K562 (cell line): ENCODE measurements at regions not wholly inside any gene's neighbourhood (a gene's known extent, or its start where the extent isn't known, plus 50 kb on each side); places are given as distances from the start of the nearest gene placed in this dataset.

Experiments used
- ATAC-seq: fragments of 200-7000 bp; cut with Tn5 transposase; 3 replicates; pipeline ENCODE4 v1.9.1; 2020; ENCODE audit warnings: moderate library complexity
- BruUV-seq: library from RNA; stranded (reverse); fragments of 400-500 nt; replicated peaks from 2 replicates; lab custom pipeline; 2021; lab: Mats Ljungman, UMichigan
- CTCF ChIA-PET: fragments of 300-600 bp; formaldehyde crosslinking; extraction: SDS; loops from one replicate; lab custom pipeline; 2021; ENCODE audit warnings: low intra/inter-chr PET ratio; lab: Yijun Ruan, JAX
- POLR2A ChIA-PET: fragments of 300-600, 350-650 bp; sonication (Branson Sonifier 250); formaldehyde crosslinking; extraction: SDS; loops from one replicate; lab custom pipeline; 2021; ENCODE audit warnings: antibody characterized with exemption, inconsistent platforms; lab: Yijun Ruan, JAX
- DNase-seq, 4 experiments: peaks; one replicate each; pipeline versions ENCODE4 v3.0.0 to v3.0.0-alpha.2; 2011 to 2018; ENCODE audit warnings: low spot score in 3 of 4, mixed read lengths in 3 of 4; ENCODE audit errors: extremely low read depth in 1 of 4
- FAIRE-seq: peaks from 2 replicates; lab custom pipeline; 2011; peaks lifted over from hg19 to GRCh38; lab: Jason Lieb, UNC
- H2AFZ ChIP-seq: 2 replicates; pipeline ENCODE4 v1.6.0; 2011; ENCODE audit warnings: low read depth, low read length, control low read depth, inconsistent platforms
- H3K27ac ChIP-seq: fragments of 200-600 bp; 3 replicates; pipeline ENCODE4 v1.8.0; 2011; ENCODE audit warnings: low read depth, mild to moderate bottlenecking, control low read depth, inconsistent platforms, low read length, moderate library complexity, mixed read lengths; ENCODE audit errors: extremely low read depth
- H3K27me3 ChIP-seq, 2 experiments: fragments of 300-600 bp in 1 of 2; 2 replicates in 1 of 2; 3 replicates in 1 of 2; pipeline versions ENCODE4 v1.6.0 to v1.8.0; 2011; ENCODE audit warnings: inconsistent platforms in 2 of 2, low read length in 2 of 2, mild to moderate bottlenecking in 1 of 2, mixed read lengths in 1 of 2, moderate library complexity in 1 of 2; ENCODE audit not compliant: control insufficient read depth in 2 of 2, insufficient read depth in 2 of 2
- H3K36me3 ChIP-seq: fragments of 300-600 bp; 3 replicates; pipeline ENCODE4 v1.8.0; 2011; ENCODE audit warnings: mild to moderate bottlenecking, low read length, inconsistent platforms; ENCODE audit not compliant: control insufficient read depth, insufficient read depth
- H3K4me1 ChIP-seq, 2 experiments: fragments of 200-600 bp in 1 of 2; replicated peaks in 1 of 2; 2 replicates in 1 of 2; 3 replicates in 1 of 2; pipeline versions ENCODE4 v1.5.1 to v1.8.0; 2011; ENCODE audit warnings: inconsistent platforms in 2 of 2, low read length in 2 of 2, mild to moderate bottlenecking in 1 of 2, mixed read lengths in 1 of 2, moderate library complexity in 1 of 2; ENCODE audit not compliant: control insufficient read depth in 2 of 2, insufficient read depth in 2 of 2
- H3K4me2 ChIP-seq: 2 replicates; pipeline ENCODE4 v1.6.1; 2011; ENCODE audit warnings: low read length, control low read depth, inconsistent platforms, mixed read lengths; ENCODE audit not compliant: insufficient read depth
- H3K4me3 ChIP-seq: fragments of 200-600 bp; sonication (generic), shearing (Covaris generic); 2 replicates; pipeline ENCODE4 v1.5.1; 2016; ENCODE audit warnings: control low read depth, inconsistent platforms
- H3K79me2 ChIP-seq: fragments of 200-600 bp; 3 replicates; pipeline ENCODE4 v1.8.0; 2011; ENCODE audit warnings: low read length, inconsistent platforms; ENCODE audit not compliant: control insufficient read depth, insufficient read depth
- H3K9ac ChIP-seq, 2 experiments: 2 replicates each; pipeline versions ENCODE4 v1.6.0 to v1.6.1; 2011; ENCODE audit warnings: low read depth in 2 of 2, low read length in 2 of 2, control low read depth in 1 of 2, inconsistent platforms in 1 of 2, mild to moderate bottlenecking in 1 of 2, mixed read lengths in 1 of 2; ENCODE audit not compliant: insufficient read depth in 1 of 2
- H3K9me1 ChIP-seq: one replicate; pipeline ENCODE4 v1.6.0; 2011; ENCODE audit warnings: inconsistent platforms, mild to moderate bottlenecking, low read length, moderate library complexity; ENCODE audit not compliant: control insufficient read depth, insufficient read depth
- H3K9me3 ChIP-seq: replicated peaks from 2 replicates; pipeline ENCODE4 v1.5.1; 2011; ENCODE audit warnings: low read depth, low read length, inconsistent platforms; ENCODE audit not compliant: control insufficient read depth, insufficient read depth
- H4K20me1 ChIP-seq: replicated peaks from 2 replicates; pipeline ENCODE4 v1.6.1; 2011; ENCODE audit warnings: low read length, inconsistent platforms, mixed read lengths; ENCODE audit not compliant: control insufficient read depth, insufficient read depth
- CBX5 ChIP-seq: IDR thresholded peaks from 2 replicates; pipeline ENCODE4 v1.6.1; 2014; ENCODE audit warnings: low read depth, borderline replicate concordance
- COPS2 ChIP-seq: fragments of 450-650 bp; conservative IDR thresholded peaks from 2 replicates; pipeline ENCODE4 v1.6.1; 2016; ENCODE audit warnings: mild to moderate bottlenecking, moderate library complexity
- DACH1 ChIP-seq: fragments of 450-650 bp; IDR thresholded peaks from 2 replicates; pipeline ENCODE4 v1.6.1; 2018; ENCODE audit not compliant: partially characterized antibody
- DDX20 ChIP-seq: fragments of 450-650 bp; IDR thresholded peaks from 2 replicates; pipeline ENCODE4 v1.6.1; 2016; ENCODE audit warnings: missing genetic modification characterization, low read depth, mild to moderate bottlenecking, missing compliant biosample characterization, moderate library complexity
- EWSR1 ChIP-seq: fragments of 450-650 bp; IDR thresholded peaks from 2 replicates; pipeline ENCODE4 v1.6.1; 2018; ENCODE audit warnings: borderline replicate concordance, mild to moderate bottlenecking, low read depth, moderate library complexity; ENCODE audit not compliant: partially characterized antibody
- MIER1 ChIP-seq: fragments of 450-650 bp; IDR thresholded peaks from 2 replicates; pipeline ENCODE4 v1.6.1; 2016; ENCODE audit warnings: antibody characterized with exemption, mild to moderate bottlenecking, low read depth
- PPARD ChIP-seq: fragments of 250-450 bp; sonication (Bioruptor Pico); IDR thresholded peaks from 2 replicates; pipeline ENCODE4 v1.8.0; 2022; ENCODE audit warnings: inconsistent platforms, mild to moderate bottlenecking, moderate library complexity
- SMARCE1 ChIP-seq: fragments of 450-650 bp; IDR thresholded peaks from 2 replicates; pipeline ENCODE4 v1.7.1; 2016; ENCODE audit warnings: mild to moderate bottlenecking
- SOX6 ChIP-seq: fragments of 450-650 bp; IDR thresholded peaks from 2 replicates; pipeline ENCODE4 v1.6.1; 2014; ENCODE audit warnings: mild to moderate bottlenecking
- ZNF274 ChIP-seq: IDR thresholded peaks from 2 replicates; pipeline ENCODE4 v1.6.1; 2011; ENCODE audit warnings: low read depth, mild to moderate bottlenecking, low read length, moderate library complexity, borderline replicate concordance
- ZNF316 ChIP-seq: fragments of 450-650 bp; IDR thresholded peaks from 2 replicates; pipeline ENCODE4 v1.6.1; 2016
- WGBS: fragments of 100-300 bp; shearing (Covaris generic); methylation state at CpG from one replicate; pipeline ENCODE4 v1.1.6; 2016; ENCODE audit warnings: low coverage, mixed read lengths; ENCODE audit not compliant: insufficient coverage; ENCODE audit errors: missing lambda C conversion rate; 5-methylcytosine and 5-hydroxymethylcytosine counted together
- in situ Hi-C: fragments of 300-500 bp; cut with MboI; formaldehyde crosslinking; loops from 4 replicates; pipeline ENCODE4 v1.15.0; 2018; ENCODE audit warnings: inconsistent platforms, mixed read lengths
- intact Hi-C: fragments of 100-400 bp; cut with micrococcal nuclease; formaldehyde crosslinking; loops from 2 replicates; pipeline ENCODE4 v1.14.2; 2022
- TF ChIP-seq, protein P1 (sequence below): fragments of 450-650 bp; formaldehyde crosslinking; IDR thresholded peaks from 2 replicates; pipeline ENCODE4 v1.4.0; 2022; ENCODE audit warnings: missing genetic modification characterization
- TF ChIP-seq, protein P2 (sequence below): fragments of 250-450 bp; sonication (Bioruptor Pico); IDR thresholded peaks from 2 replicates; pipeline ENCODE4 v1.4.0; 2020; ENCODE audit warnings: borderline replicate concordance
- TF ChIP-seq, protein P3 (sequence below), 2 experiments: fragments of 200-800 bp in 1 of 2; sonication (Bioruptor generic) in 1 of 2; sonication (generic) in 1 of 2; formaldehyde crosslinking in 1 of 2; IDR thresholded peaks in 1 of 2; conservative IDR thresholded peaks in 1 of 2; 2 replicates each; pipeline versions ENCODE4 v1.5.0 to v1.6.1; 2016 to 2020; ENCODE audit warnings: missing compliant biosample characterization in 1 of 2, missing genetic modification characterization in 1 of 2, missing genetic modification reagents in 1 of 2
- TF ChIP-seq, protein P4 (sequence below): fragments of 450-650 bp; formaldehyde crosslinking; IDR thresholded peaks from 2 replicates; pipeline ENCODE4 v1.4.0; 2020; ENCODE audit warnings: mild to moderate bottlenecking, moderate library complexity
- TF ChIP-seq, protein P5 (sequence below): fragments of 250-450 bp; sonication (Bioruptor Pico); IDR thresholded peaks from 2 replicates; pipeline ENCODE4 v1.4.0; 2020; ENCODE audit warnings: mild to moderate bottlenecking

DNA sequence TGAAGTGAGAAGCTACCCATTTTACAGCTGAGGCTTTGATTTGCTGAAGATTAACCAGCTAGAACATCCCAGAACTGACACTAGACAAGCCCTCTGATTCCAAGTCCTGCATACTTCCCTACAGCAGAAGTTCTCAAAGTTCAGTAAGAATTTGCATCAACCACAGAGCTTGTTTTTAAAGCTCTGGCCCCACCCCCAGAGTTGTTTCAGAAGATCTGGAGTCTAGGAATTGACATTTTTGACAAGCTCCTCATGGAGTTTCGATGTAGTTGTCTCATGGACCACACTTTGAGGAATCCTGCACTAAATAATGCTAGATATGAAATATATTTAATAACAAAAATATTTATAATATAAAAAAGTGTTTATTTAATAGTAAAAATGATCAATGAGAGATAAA lies 120.3 kb upstream of the ADAMTS18 start:
- Histone ChIP-seq H3K9ac (no peak overlapping the region), H3K27me3 (peaks cover 0 to 2% of the 10 kb centered on the region in 2 experiments; a peak in 1 of 5 replicates), H3K4me3 (no peak overlapping the region), H3K4me1 (no peaks in the 10 kb centered on the region), H3K36me3 (no peaks in the 10 kb centered on the region), H3K9me1 (no peaks in the 10 kb centered on the region), H3K79me2 (no peaks in the 10 kb centered on the region), H4K20me1 (no peaks in the 10 kb centered on the region), H3K27ac (no peak overlapping the region), H3K4me2 (no peak overlapping the region), H3K9me3 (no peaks in the 10 kb centered on the region), H2AFZ (no peak overlapping the region)
- no TSS peak for BruUV-seq
- DNase-seq (no peak), FAIRE-seq (no peak), ATAC-seq (no peak)
- ChIA-PET POLR2A (interaction anchor here (1.9 kb wide), 1 partner anchor 12 kb away, joined by 7 read pairs; no protein-coding TSS in a partner anchor), CTCF (no interaction called here)
- WGBS, result 0% methylated on average over 1 of the region's 1 CpG
- intact Hi-C loops, result no loop called here
- in situ Hi-C loops, result no loop called here
- TF ChIP-seq, protein P1, sequence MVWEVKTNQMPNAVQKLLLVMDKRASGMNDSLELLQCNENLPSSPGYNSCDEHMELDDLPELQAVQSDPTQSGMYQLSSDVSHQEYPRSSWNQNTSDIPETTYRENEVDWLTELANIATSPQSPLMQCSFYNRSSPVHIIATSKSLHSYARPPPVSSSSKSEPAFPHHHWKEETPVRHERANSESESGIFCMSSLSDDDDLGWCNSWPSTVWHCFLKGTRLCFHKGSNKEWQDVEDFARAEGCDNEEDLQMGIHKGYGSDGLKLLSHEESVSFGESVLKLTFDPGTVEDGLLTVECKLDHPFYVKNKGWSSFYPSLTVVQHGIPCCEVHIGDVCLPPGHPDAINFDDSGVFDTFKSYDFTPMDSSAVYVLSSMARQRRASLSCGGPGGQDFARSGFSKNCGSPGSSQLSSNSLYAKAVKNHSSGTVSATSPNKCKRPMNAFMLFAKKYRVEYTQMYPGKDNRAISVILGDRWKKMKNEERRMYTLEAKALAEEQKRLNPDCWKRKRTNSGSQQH (CRISPR knock-in tag), result no peak
- TF ChIP-seq DDX20 (no peak), ZNF274 (no peak), SOX6 (no peak), ZNF316 (no peak), EWSR1 (no peak), DACH1 (no peak), PPARD (CRISPR knock-in tag) (no peak), MIER1 (no peak), COPS2 (no peak), CBX5 (no peak), SMARCE1 (no peak)
- TF ChIP-seq, protein P2, sequence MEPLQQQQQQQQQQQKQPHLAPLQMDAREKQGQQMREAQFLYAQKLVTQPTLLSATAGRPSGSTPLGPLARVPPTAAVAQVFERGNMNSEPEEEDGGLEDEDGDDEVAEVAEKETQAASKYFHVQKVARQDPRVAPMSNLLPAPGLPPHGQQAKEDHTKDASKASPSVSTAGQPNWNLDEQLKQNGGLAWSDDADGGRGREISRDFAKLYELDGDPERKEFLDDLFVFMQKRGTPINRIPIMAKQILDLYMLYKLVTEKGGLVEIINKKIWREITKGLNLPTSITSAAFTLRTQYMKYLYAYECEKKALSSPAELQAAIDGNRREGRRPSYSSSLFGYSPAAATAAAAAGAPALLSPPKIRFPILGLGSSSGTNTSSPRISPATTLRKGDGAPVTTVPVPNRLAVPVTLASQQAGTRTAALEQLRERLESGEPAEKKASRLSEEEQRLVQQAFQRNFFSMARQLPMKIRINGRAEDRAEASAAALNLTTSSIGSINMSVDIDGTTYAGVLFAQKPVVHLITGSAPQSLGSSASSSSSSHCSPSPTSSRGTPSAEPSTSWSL (CRISPR knock-in tag), result no peak
- TF ChIP-seq, protein P3, sequence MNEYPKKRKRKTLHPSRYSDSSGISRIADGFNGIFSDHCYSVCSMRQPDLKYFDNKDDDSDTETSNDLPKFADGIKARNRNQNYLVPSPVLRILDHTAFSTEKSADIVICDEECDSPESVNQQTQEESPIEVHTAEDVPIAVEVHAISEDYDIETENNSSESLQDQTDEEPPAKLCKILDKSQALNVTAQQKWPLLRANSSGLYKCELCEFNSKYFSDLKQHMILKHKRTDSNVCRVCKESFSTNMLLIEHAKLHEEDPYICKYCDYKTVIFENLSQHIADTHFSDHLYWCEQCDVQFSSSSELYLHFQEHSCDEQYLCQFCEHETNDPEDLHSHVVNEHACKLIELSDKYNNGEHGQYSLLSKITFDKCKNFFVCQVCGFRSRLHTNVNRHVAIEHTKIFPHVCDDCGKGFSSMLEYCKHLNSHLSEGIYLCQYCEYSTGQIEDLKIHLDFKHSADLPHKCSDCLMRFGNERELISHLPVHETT (CRISPR knock-in tag; conservative IDR thresholded peaks at IDR 0.05 in 1 of 2, IDR thresholded peaks at IDR 0.05 in 1 of 2), result no peak
- TF ChIP-seq, protein P4, sequence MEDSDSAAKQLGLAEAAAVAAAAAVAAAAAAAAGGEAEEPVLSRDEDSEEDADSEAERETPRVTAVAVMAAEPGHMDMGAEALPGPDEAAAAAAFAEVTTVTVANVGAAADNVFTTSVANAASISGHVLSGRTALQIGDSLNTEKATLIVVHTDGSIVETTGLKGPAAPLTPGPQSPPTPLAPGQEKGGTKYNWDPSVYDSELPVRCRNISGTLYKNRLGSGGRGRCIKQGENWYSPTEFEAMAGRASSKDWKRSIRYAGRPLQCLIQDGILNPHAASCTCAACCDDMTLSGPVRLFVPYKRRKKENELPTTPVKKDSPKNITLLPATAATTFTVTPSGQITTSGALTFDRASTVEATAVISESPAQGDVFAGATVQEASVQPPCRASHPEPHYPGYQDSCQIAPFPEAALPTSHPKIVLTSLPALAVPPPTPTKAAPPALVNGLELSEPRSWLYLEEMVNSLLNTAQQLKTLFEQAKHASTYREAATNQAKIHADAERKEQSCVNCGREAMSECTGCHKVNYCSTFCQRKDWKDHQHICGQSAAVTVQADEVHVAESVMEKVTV (CRISPR knock-in tag), result no peak
- TF ChIP-seq, protein P5, sequence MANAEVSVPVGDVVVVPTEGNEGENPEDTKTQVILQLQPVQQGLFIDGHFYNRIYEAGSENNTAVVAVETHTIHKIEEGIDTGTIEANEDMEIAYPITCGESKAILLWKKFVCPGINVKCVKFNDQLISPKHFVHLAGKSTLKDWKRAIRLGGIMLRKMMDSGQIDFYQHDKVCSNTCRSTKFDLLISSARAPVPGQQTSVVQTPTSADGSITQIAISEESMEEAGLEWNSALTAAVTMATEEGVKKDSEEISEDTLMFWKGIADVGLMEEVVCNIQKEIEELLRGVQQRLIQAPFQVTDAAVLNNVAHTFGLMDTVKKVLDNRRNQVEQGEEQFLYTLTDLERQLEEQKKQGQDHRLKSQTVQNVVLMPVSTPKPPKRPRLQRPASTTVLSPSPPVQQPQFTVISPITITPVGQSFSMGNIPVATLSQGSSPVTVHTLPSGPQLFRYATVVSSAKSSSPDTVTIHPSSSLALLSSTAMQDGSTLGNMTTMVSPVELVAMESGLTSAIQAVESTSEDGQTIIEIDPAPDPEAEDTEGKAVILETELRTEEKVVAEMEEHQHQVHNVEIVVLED (CRISPR knock-in tag), result no peak
